ENCODE measurements at regions not wholly inside any gene's neighbourhood (a gene's known extent, or its start where the extent isn't known, plus 50 kb on each side); places are given as distances from the start of the nearest gene placed in this dataset.

GRCh38 chr3:72680766-72681165 is 167.5 kb downstream of the SHQ1 start:
- no peaks in the 10 kb centered on the region for H3K36me3 ChIP-seq (ENCODE audit: control insufficient read depth in 2 of 2, extremely low read depth in 1 of 2, insufficient read depth in 2 of 2, low read length in 2 of 2)
- BruUV-seq (replicated peaks) = no TSS peak
- POLR2A ChIA-PET = no interaction called here

More at GRCh38 chr3:72680766-72681165, 167.5 kb downstream of the SHQ1 start:
- Histone ChIP-seq H3K27ac (ENCODE audit: insufficient read depth, low read depth, low read length) (no peak overlapping the region), H3K4me1 (ENCODE audit: control insufficient read depth, extremely low read depth, insufficient read depth, low read length) (no peaks in the 10 kb centered on the region), H3K27me3 (ENCODE audit: control insufficient read depth in 2 of 2, insufficient read depth in 2 of 2, low read length in 2 of 2) (no peaks in the 10 kb centered on the region), H3K9me1 (replicated peaks; ENCODE audit: control insufficient read depth, extremely low read depth, insufficient read depth, low read length) (no peaks in the 10 kb centered on the region), H4K20me1 (replicated peaks; ENCODE audit: control insufficient read depth, extremely low read depth, insufficient read depth, low read length) (no peaks in the 10 kb centered on the region), H3K79me2 (ENCODE audit: control insufficient read depth, insufficient read depth, low read length) (no peaks in the 10 kb centered on the region), H3K9me3 (replicated peaks; ENCODE audit: control insufficient read depth, insufficient read depth, low read length) (no peaks in the 10 kb centered on the region), H3K9ac (replicated peaks; ENCODE audit: extremely low read depth, insufficient read depth, low read length) (no peak overlapping the region), H2AFZ (ENCODE audit: low read depth, low read length) (no peak overlapping the region), H3K4me2 (ENCODE audit: insufficient read depth, low read length) (no peak overlapping the region), H3K4me3 (replicated peaks in 1 of 3; ENCODE audit: insufficient read depth in 1 of 3, low read depth in 1 of 3, low read length in 3 of 3) (no peak overlapping the region)
- DNase-seq (ENCODE audit: low read depth, low spot score) = no peak
- dilution Hi-C loops (cut with MboI; ENCODE audit: extremely low pct_ligation_motif_present, low sequenced_read_pairs) (no loop called here), intact Hi-C loops (cut with micrococcal nuclease) (no loop called here)
- FAIRE-seq = no peak
- CTCF ChIA-PET = no interaction called here
- no peak for TF ChIP-seq POLR2AphosphoS5 (IDR thresholded peaks at IDR 0.05; ENCODE audit: insufficient read depth, low read depth, low read length)
- no peak for TF ChIP-seq EZH2 (IDR thresholded peaks at IDR 0.05; ENCODE audit: borderline replicate concordance, low read depth, low read length, severe bottlenecking)
- no peak for TF ChIP-seq JUN (IDR thresholded peaks at IDR 0.05; ENCODE audit: borderline replicate concordance, insufficient read depth, insufficient read length, low read depth)
- no peak for TF ChIP-seq MYC (IDR thresholded peaks at IDR 0.05; ENCODE audit: low read depth, low read length)
- no peak for TF ChIP-seq FOS (IDR thresholded peaks at IDR 0.05; ENCODE audit: borderline replicate concordance, insufficient read depth, low read length)
- no peak for TF ChIP-seq GATA2 (IDR thresholded peaks at IDR 0.05; ENCODE audit: insufficient read depth, insufficient read length, low read depth, low read length)
- TF ChIP-seq CTCF (IDR thresholded peaks at IDR 0.05; ENCODE audit: extremely low read depth in 1 of 2, insufficient read depth in 1 of 2, low read depth in 1 of 2, low read length in 2 of 2) = no peak
- no peak for TF ChIP-seq POLR2A (IDR thresholded peaks at IDR 0.05; ENCODE audit: low read depth, low read length)
- no peak for TF ChIP-seq MAX (IDR thresholded peaks at IDR 0.05; ENCODE audit: insufficient read depth, insufficient read length)

Data from endothelial cell of umbilical vein (primary cell).